ENCODE measurements at regions not wholly inside any gene's neighbourhood (a gene's known extent, or its start where the extent isn't known, plus 50 kb on each side); places are given as distances from the start of the nearest gene placed in this dataset.

GRCh38 chr7:95662987-95663386 lies 66.7 kb upstream of the PDK4 start:
- DNase-seq = no peak

GRCh38 chr7:95660023-95660434 lies 63.7 kb upstream of the PDK4 start:
- DNase-seq = no peak

- no peak for DNase-seq
Observed at GRCh38 chr7:95658676-95659075, 62.4 kb upstream of the PDK4 start.

GRCh38 chr7:95649546-95649945 lies 53.2 kb upstream of the PDK4 start:
- DNase-seq = no peak

- DNase-seq = no peak
Observed at GRCh38 chr7:95646350-95646749, 50.0 kb upstream of the PDK4 start.
